HepG2 (cell line): ENCODE measurements at regions not wholly inside any gene's neighbourhood (a gene's known extent, or its start where the extent isn't known, plus 50 kb on each side); places are given as distances from the start of the nearest gene placed in this dataset.
A peak's percentile ranks its signal among the peaks of the same experiment; 100 is the strongest.

Source experiments
- ATAC-seq: fragments of 200-7000 bp; cut with Tn5 transposase; 3 replicates; pipeline ENCODE4 v1.9.1; 2020; ENCODE audit warnings: mild to moderate bottlenecking, moderate library complexity
- BruUV-seq: library from RNA; stranded (reverse); fragments of 400-500 nt; replicated peaks from 2 replicates; lab custom pipeline; 2021; lab: Mats Ljungman, UMichigan
- CTCF ChIA-PET: fragments of 300-600 bp; formaldehyde crosslinking; extraction: SDS; loops from one replicate; lab custom pipeline; 2021; ENCODE audit warnings: low total read pairs, inconsistent platforms, low intra/inter-chr PET ratio; lab: Yijun Ruan, JAX
- POLR2A ChIA-PET: fragments of 350-600 bp; sonication (Branson Sonifier 250); formaldehyde crosslinking; loops from one replicate; lab custom pipeline; 2020; ENCODE audit warnings: antibody characterized with exemption, inconsistent platforms; lab: Yijun Ruan, JAX
- DNase-seq: peaks from one replicate; pipeline ENCODE4 v3.0.0-alpha.2; 2015; ENCODE audit warnings: low spot score
- FAIRE-seq: peaks from 3 replicates; lab custom pipeline; 2011; peaks lifted over from hg19 to GRCh38; lab: Jason Lieb, UNC
- H2AFZ ChIP-seq: one replicate; pipeline ENCODE4 v1.6.1; 2011; ENCODE audit warnings: low read length, inconsistent platforms
- H3K27ac ChIP-seq: fragments of 300-600 bp; 3 replicates; pipeline ENCODE4 v1.8.0; 2011; ENCODE audit warnings: mixed run types, mild to moderate bottlenecking, mixed read lengths, low read length, inconsistent platforms; ENCODE audit not compliant: insufficient read depth; ENCODE audit errors: extremely low read length
- H3K27me3 ChIP-seq, 2 experiments: fragments of 200-600 bp in 1 of 2; 2 replicates in 1 of 2; 3 replicates in 1 of 2; pipeline versions ENCODE4 v1.6.0 to v1.8.0; 2011; ENCODE audit warnings: low read length in 2 of 2, mild to moderate bottlenecking in 2 of 2, moderate library complexity in 2 of 2, inconsistent platforms in 1 of 2; ENCODE audit not compliant: insufficient read depth in 2 of 2, control insufficient read depth in 1 of 2
- H3K36me3 ChIP-seq, 2 experiments: fragments of 200-600 bp in 1 of 2; replicated peaks in 1 of 2; 2 replicates in 1 of 2; 3 replicates in 1 of 2; pipeline versions ENCODE4 v1.5.1 to v1.8.0; 2011; ENCODE audit warnings: low read length in 2 of 2, inconsistent platforms in 1 of 2; ENCODE audit not compliant: insufficient read depth in 2 of 2, control insufficient read depth in 1 of 2
- H3K4me1 ChIP-seq: 2 replicates; pipeline ENCODE4 v1.5.1; 2012; ENCODE audit warnings: low read length, inconsistent platforms; ENCODE audit not compliant: insufficient read depth
- H3K4me2 ChIP-seq: 2 replicates; pipeline ENCODE4 v1.6.0; 2011; ENCODE audit warnings: low read depth, low read length, inconsistent platforms
- H3K4me3 ChIP-seq, 3 experiments: fragments of 200-600 bp in 1 of 3; sonication (generic), shearing (Covaris generic) in 1 of 3; replicated peaks in 1 of 3; 2 replicates each; pipeline ENCODE4 v1.5.1; 2011 to 2016; ENCODE audit warnings: low read length in 3 of 3, inconsistent platforms in 2 of 3, low read depth in 2 of 3, mild to moderate bottlenecking in 2 of 3, control low read depth in 1 of 3, mixed read lengths in 1 of 3; ENCODE audit not compliant: insufficient read depth in 1 of 3
- H3K79me2 ChIP-seq: one replicate; pipeline ENCODE4 v1.6.1; 2011; ENCODE audit warnings: low read length, inconsistent platforms; ENCODE audit not compliant: insufficient read depth
- H3K9ac ChIP-seq: 2 replicates; pipeline ENCODE4 v1.6.0; 2011; ENCODE audit warnings: mild to moderate bottlenecking, low read depth, low read length, inconsistent platforms; ENCODE audit not compliant: insufficient read depth
- H3K9me3 ChIP-seq: 2 replicates; pipeline ENCODE4 v1.5.1; 2012; ENCODE audit warnings: mild to moderate bottlenecking, low read length
- H4K20me1 ChIP-seq: 2 replicates; pipeline ENCODE4 v1.6.0; 2011; ENCODE audit warnings: inconsistent platforms, mild to moderate bottlenecking, low read length, moderate library complexity; ENCODE audit not compliant: insufficient read depth
- DZIP1 ChIP-seq: sonication (generic); formaldehyde crosslinking; IDR thresholded peaks from 2 replicates; pipeline ENCODE4 v1.5.0; 2020; ENCODE audit warnings: mild to moderate bottlenecking, missing genetic modification reagents
- NFE2L2 ChIP-seq: fragments of 150-350 bp; IDR thresholded peaks from 2 replicates; pipeline ENCODE4 v1.6.1; 2014; ENCODE audit warnings: low read length
- NR2F1 ChIP-seq, 2 experiments: fragments of 450-650 bp in 1 of 2; formaldehyde crosslinking in 1 of 2; IDR thresholded peaks; 2 replicates each; pipeline versions ENCODE4 v1.5.0 to v1.6.1; 2016 to 2020; ENCODE audit warnings: mild to moderate bottlenecking in 1 of 2, missing compliant biosample characterization in 1 of 2, missing genetic modification reagents in 1 of 2, moderate library complexity in 1 of 2
- TEAD3 ChIP-seq: optimal IDR thresholded peaks from 2 replicates; pipeline ENCODE3; 2016; ENCODE audit warnings: borderline replicate concordance
- ZHX2 ChIP-seq, 2 experiments: sonication (generic) in 1 of 2; formaldehyde crosslinking in 1 of 2; IDR thresholded peaks; 2 replicates each; pipeline versions ENCODE4 v1.6.1 to v1.9.0; 2014 to 2022; ENCODE audit warnings: antibody characterized with exemption in 1 of 2, borderline replicate concordance in 1 of 2, inconsistent platforms in 1 of 2, low read depth in 1 of 2, missing genetic modification reagents in 1 of 2
- ZNF121 ChIP-seq: sonication (generic); formaldehyde crosslinking; IDR thresholded peaks from 2 replicates; pipeline ENCODE4 v1.5.0; 2020; ENCODE audit warnings: mild to moderate bottlenecking, missing genetic modification reagents
- ZNF3 ChIP-seq: IDR thresholded peaks from 2 replicates; pipeline ENCODE4 v1.7.0; 2017; ENCODE audit warnings: inconsistent platforms
- ZNF326 ChIP-seq: sonication (generic); formaldehyde crosslinking; IDR thresholded peaks from 2 replicates; pipeline ENCODE4 v1.4.0; 2020; ENCODE audit warnings: missing genetic modification reagents, borderline replicate concordance
- ZNF382 ChIP-seq: sonication (generic); formaldehyde crosslinking; IDR thresholded peaks from 2 replicates; pipeline ENCODE4 v1.5.0; 2020; ENCODE audit warnings: missing genetic modification reagents, mild to moderate bottlenecking, borderline replicate concordance
- ZNF501 ChIP-seq: sonication (generic); formaldehyde crosslinking; IDR thresholded peaks from 2 replicates; pipeline ENCODE4 v1.5.1; 2020; ENCODE audit warnings: mild to moderate bottlenecking, moderate library complexity, missing genetic modification reagents
- ZNF790 ChIP-seq: sonication (generic); formaldehyde crosslinking; IDR thresholded peaks from 2 replicates; pipeline ENCODE4 v1.8.0; 2022; ENCODE audit warnings: missing genetic modification reagents, mild to moderate bottlenecking, borderline replicate concordance
- WGBS: methylation state at CpG from one replicate; pipeline ENCODE4 v1.1.6; 2017; ENCODE audit warnings: low lambda C conversion rate; 5-methylcytosine and 5-hydroxymethylcytosine counted together
- in situ Hi-C: cut with HindIII; loops from 2 replicates; pipeline ENCODE4 v1.10.0; 2017; ENCODE audit warnings: low pct_unique_long_range_greater_than_20kb; ENCODE audit not compliant: extremely low pct_ligation_motif_present
- intact Hi-C: fragments of 100-400 bp; cut with micrococcal nuclease; formaldehyde crosslinking; loops from one replicate; pipeline ENCODE4 v1.10.0; 2022; ENCODE audit not compliant: unreplicated experiment

GRCh38 chr4:188727746-188728145 is 588.5 kb downstream of the TRIML1 start:
- intact Hi-C loops = no loop called here
- no peak for FAIRE-seq

GRCh38 chr4:188728359-188728758 is 589.1 kb downstream of the TRIML1 start:
- CTCF ChIA-PET = no interaction called here
- Histone ChIP-seq H3K4me1 (no peaks in the 10 kb centered on the region), H3K79me2 (no peaks in the 10 kb centered on the region), H3K9ac (no peak overlapping the region), H3K4me3 (no peak overlapping the region), H4K20me1 (no peaks in the 10 kb centered on the region), H3K27me3 (no peaks in the 10 kb centered on the region; a peak in 1 of 5 replicates), H3K4me2 (no peak overlapping the region), H3K27ac (no peak overlapping the region), H2AFZ (no peak overlapping the region), H3K9me3 (no peaks in the 10 kb centered on the region; the same call in 1 of the 2 replicates), H3K36me3 (no peaks in the 10 kb centered on the region)
- DNase-seq (no peak), ATAC-seq (no peak), FAIRE-seq (no peak)
- POLR2A ChIA-PET = no interaction called here
- in situ Hi-C loops (no loop called here), intact Hi-C loops (no loop called here)
- no TSS peak for BruUV-seq
- WGBS = 2% methylated on average over 1 of the region's 1 CpG
- no peak for TF ChIP-seq ZNF121 (CRISPR knock-in tag)
- TF ChIP-seq ZHX2 (IDR thresholded peaks at IDR 0.05; ENCODE audit: low read depth) = no peak
- TF ChIP-seq ZHX2 (CRISPR knock-in tag; IDR thresholded peaks at IDR 0.05; ENCODE audit: borderline replicate concordance) = no peak
- no peak for TF ChIP-seq TEAD3 (CRISPR knock-in tag)
- no peak for TF ChIP-seq ZNF501
- peak; percentile 88 for TF ChIP-seq NFE2L2
- no peak for TF ChIP-seq DZIP1
- TF ChIP-seq NR2F1 (CRISPR knock-in tag; IDR thresholded peaks at IDR 0.05) = no peak
- TF ChIP-seq ZNF3 (CRISPR knock-in tag) = no peak
- TF ChIP-seq ZNF326 (CRISPR knock-in tag) = no peak

More at GRCh38 chr4:188727746-188728145, 588.5 kb downstream of the TRIML1 start:
- CTCF ChIA-PET = no interaction called here
- in situ Hi-C loops = no loop called here
- DNase-seq (no peak), ATAC-seq (no peak)
- no peak overlapping the region for H2AFZ ChIP-seq
- no peak overlapping the region for H3K4me3 ChIP-seq
- H3K36me3 ChIP-seq = no peaks in the 10 kb centered on the region
- H3K9me3 ChIP-seq = no peaks in the 10 kb centered on the region; the same call in 1 of the 2 replicates
- BruUV-seq = no TSS peak
- 50% methylated on average over 1 of the region's 1 CpG for WGBS
- H3K27me3 ChIP-seq = no peaks in the 10 kb centered on the region; a peak in 1 of 5 replicates
- H3K4me1 ChIP-seq = no peaks in the 10 kb centered on the region
- H3K9ac ChIP-seq = no peak overlapping the region
- POLR2A ChIA-PET = no interaction called here
- H3K27ac ChIP-seq = no peak overlapping the region
- H3K79me2 ChIP-seq = no peaks in the 10 kb centered on the region
- no peak overlapping the region for H3K4me2 ChIP-seq
- TF ChIP-seq ZNF382 (CRISPR knock-in tag) (no peak), ZNF790 (CRISPR knock-in tag) (no peak)
- H4K20me1 ChIP-seq = no peaks in the 10 kb centered on the region
